ENCODE measurements at regions not wholly inside any gene's neighbourhood (a gene's known extent, or its start where the extent isn't known, plus 50 kb on each side); places are given as distances from the start of the nearest gene placed in this dataset.

- TF ChIP-seq CTCF (conservative IDR thresholded peaks at IDR 0.05; ENCODE audit: low read length) (no peak), EZH2phosphoT487 (IDR thresholded peaks at IDR 0.05; ENCODE audit: borderline replicate concordance, low read depth, low read length) (no peak)
Observed at GRCh38 chr2:200119236-200119635, 163.9 kb downstream of the MAIP1 start.

Data from OCI-LY7 (cell line).